GM23338 (cell line): ENCODE measurements at regions not wholly inside any gene's neighbourhood (a gene's known extent, or its start where the extent isn't known, plus 50 kb on each side); places are given as distances from the start of the nearest gene placed in this dataset.

Experiments
- EZH2 ChIP-seq: fragments of 200-600 bp; sonication (generic); IDR thresholded peaks from one replicate; pipeline ENCODE4 v1.8.0; 2017; ENCODE audit warnings: antibody characterized with exemption, mild to moderate bottlenecking, low read depth; ENCODE audit not compliant: unreplicated experiment
- EZH2phosphoT487 ChIP-seq: fragments of 200-600 bp; sonication (generic); IDR thresholded peaks from one replicate; pipeline ENCODE4 v1.8.1; 2018; ENCODE audit warnings: antibody characterized with exemption; ENCODE audit not compliant: unreplicated experiment
- POLR2AphosphoS5 ChIP-seq: IDR thresholded peaks from 2 replicates; pipeline ENCODE4 v1.6.1; 2016; ENCODE audit warnings: antibody characterized with exemption, low read depth
- TF ChIP-seq, protein P1 (sequence below): fragments of 250-450 bp; sonication (Bioruptor Pico); IDR thresholded peaks from 2 replicates; pipeline ENCODE4 v1.5.0; 2020; ENCODE audit warnings: mild to moderate bottlenecking, moderate library complexity
- TF ChIP-seq, protein P2 (sequence below), 2 experiments: fragments of 200-600 bp in 1 of 2; sonication (generic) in 1 of 2; conservative IDR thresholded peaks; 2 replicates each; pipeline versions ENCODE4 v1.5.1 to v1.6.1; 2016 to 2017; ENCODE audit warnings: antibody characterized with exemption in 2 of 2, low read depth in 2 of 2, mild to moderate bottlenecking in 2 of 2, moderate library complexity in 1 of 2
- TF ChIP-seq, protein P3 (sequence below): IDR thresholded peaks from one replicate; pipeline ENCODE4 v1.6.1; 2018; ENCODE audit warnings: antibody characterized with exemption; ENCODE audit not compliant: unreplicated experiment

DNA sequence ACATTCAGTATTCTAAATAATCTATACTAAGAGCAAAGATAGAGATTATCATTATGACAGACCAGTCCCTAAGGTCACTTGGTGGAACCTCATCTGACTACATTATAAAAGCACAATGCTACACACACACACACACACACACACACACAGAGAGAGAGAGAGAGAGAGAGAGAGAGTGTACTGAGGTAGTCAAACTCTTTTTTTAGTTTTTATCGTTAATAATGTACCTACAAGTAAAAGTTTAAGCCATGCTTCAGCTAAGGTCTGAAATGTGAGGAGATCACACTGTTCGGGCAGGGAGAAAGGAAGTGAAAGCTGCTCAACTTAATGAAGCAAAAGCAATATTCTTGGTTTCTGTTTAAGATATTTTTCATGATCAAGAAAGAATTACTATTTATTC lies 75.8 kb upstream of the CCDC160 start (continued):
- TF ChIP-seq, protein P1, sequence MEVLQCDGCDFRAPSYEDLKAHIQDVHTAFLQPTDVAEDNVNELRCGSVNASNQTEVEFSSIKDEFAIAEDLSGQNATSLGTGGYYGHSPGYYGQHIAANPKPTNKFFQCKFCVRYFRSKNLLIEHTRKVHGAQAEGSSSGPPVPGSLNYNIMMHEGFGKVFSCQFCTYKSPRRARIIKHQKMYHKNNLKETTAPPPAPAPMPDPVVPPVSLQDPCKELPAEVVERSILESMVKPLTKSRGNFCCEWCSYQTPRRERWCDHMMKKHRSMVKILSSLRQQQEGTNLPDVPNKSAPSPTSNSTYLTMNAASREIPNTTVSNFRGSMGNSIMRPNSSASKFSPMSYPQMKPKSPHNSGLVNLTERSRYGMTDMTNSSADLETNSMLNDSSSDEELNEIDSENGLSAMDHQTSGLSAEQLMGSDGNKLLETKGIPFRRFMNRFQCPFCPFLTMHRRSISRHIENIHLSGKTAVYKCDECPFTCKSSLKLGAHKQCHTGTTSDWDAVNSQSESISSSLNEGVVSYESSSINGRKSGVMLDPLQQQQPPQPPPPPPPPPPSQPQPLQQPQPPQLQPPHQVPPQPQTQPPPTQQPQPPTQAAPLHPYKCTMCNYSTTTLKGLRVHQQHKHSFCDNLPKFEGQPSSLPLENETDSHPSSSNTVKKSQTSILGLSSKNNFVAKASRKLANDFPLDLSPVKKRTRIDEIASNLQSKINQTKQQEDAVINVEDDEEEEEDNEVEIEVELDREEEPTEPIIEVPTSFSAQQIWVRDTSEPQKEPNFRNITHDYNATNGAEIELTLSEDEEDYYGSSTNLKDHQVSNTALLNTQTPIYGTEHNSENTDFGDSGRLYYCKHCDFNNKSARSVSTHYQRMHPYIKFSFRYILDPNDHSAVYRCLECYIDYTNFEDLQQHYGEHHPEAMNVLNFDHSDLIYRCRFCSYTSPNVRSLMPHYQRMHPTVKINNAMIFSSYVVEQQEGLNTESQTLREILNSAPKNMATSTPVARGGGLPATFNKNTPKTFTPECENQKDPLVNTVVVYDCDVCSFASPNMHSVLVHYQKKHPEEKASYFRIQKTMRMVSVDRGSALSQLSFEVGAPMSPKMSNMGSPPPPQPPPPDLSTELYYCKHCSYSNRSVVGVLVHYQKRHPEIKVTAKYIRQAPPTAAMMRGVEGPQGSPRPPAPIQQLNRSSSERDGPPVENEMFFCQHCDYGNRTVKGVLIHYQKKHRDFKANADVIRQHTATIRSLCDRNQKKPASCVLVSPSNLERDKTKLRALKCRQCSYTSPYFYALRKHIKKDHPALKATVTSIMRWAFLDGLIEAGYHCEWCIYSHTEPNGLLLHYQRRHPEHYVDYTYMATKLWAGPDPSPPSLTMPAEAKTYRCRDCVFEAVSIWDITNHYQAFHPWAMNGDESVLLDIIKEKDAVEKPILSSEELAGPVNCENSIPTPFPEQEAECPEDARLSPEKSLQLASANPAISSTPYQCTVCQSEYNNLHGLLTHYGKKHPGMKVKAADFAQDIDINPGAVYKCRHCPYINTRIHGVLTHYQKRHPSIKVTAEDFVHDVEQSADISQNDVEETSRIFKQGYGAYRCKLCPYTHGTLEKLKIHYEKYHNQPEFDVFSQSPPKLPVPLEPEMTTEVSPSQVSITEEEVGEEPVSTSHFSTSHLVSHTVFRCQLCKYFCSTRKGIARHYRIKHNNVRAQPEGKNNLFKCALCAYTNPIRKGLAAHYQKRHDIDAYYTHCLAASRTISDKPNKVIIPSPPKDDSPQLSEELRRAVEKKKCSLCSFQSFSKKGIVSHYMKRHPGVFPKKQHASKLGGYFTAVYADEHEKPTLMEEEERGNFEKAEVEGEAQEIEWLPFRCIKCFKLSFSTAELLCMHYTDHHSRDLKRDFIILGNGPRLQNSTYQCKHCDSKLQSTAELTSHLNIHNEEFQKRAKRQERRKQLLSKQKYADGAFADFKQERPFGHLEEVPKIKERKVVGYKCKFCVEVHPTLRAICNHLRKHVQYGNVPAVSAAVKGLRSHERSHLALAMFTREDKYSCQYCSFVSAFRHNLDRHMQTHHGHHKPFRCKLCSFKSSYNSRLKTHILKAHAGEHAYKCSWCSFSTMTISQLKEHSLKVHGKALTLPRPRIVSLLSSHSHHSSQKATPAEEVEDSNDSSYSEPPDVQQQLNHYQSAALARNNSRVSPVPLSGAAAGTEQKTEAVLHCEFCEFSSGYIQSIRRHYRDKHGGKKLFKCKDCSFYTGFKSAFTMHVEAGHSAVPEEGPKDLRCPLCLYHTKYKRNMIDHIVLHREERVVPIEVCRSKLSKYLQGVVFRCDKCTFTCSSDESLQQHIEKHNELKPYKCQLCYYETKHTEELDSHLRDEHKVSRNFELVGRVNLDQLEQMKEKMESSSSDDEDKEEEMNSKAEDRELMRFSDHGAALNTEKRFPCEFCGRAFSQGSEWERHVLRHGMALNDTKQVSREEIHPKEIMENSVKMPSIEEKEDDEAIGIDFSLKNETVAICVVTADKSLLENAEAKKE (CRISPR knock-in tag) = no peak
- TF ChIP-seq EZH2 (no peak), POLR2AphosphoS5 (no peak), EZH2phosphoT487 (no peak)
- TF ChIP-seq, protein P2, sequence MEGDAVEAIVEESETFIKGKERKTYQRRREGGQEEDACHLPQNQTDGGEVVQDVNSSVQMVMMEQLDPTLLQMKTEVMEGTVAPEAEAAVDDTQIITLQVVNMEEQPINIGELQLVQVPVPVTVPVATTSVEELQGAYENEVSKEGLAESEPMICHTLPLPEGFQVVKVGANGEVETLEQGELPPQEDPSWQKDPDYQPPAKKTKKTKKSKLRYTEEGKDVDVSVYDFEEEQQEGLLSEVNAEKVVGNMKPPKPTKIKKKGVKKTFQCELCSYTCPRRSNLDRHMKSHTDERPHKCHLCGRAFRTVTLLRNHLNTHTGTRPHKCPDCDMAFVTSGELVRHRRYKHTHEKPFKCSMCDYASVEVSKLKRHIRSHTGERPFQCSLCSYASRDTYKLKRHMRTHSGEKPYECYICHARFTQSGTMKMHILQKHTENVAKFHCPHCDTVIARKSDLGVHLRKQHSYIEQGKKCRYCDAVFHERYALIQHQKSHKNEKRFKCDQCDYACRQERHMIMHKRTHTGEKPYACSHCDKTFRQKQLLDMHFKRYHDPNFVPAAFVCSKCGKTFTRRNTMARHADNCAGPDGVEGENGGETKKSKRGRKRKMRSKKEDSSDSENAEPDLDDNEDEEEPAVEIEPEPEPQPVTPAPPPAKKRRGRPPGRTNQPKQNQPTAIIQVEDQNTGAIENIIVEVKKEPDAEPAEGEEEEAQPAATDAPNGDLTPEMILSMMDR (conservative IDR thresholded peaks at IDR 0.05; ENCODE audit: low read depth in 2 of 2) = no peak
- TF ChIP-seq, protein P3, sequence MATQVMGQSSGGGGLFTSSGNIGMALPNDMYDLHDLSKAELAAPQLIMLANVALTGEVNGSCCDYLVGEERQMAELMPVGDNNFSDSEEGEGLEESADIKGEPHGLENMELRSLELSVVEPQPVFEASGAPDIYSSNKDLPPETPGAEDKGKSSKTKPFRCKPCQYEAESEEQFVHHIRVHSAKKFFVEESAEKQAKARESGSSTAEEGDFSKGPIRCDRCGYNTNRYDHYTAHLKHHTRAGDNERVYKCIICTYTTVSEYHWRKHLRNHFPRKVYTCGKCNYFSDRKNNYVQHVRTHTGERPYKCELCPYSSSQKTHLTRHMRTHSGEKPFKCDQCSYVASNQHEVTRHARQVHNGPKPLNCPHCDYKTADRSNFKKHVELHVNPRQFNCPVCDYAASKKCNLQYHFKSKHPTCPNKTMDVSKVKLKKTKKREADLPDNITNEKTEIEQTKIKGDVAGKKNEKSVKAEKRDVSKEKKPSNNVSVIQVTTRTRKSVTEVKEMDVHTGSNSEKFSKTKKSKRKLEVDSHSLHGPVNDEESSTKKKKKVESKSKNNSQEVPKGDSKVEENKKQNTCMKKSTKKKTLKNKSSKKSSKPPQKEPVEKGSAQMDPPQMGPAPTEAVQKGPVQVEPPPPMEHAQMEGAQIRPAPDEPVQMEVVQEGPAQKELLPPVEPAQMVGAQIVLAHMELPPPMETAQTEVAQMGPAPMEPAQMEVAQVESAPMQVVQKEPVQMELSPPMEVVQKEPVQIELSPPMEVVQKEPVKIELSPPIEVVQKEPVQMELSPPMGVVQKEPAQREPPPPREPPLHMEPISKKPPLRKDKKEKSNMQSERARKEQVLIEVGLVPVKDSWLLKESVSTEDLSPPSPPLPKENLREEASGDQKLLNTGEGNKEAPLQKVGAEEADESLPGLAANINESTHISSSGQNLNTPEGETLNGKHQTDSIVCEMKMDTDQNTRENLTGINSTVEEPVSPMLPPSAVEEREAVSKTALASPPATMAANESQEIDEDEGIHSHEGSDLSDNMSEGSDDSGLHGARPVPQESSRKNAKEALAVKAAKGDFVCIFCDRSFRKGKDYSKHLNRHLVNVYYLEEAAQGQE = no peak
